ENCODE measurements at regions not wholly inside any gene's neighbourhood (a gene's known extent, or its start where the extent isn't known, plus 50 kb on each side); places are given as distances from the start of the nearest gene placed in this dataset.

DNA sequence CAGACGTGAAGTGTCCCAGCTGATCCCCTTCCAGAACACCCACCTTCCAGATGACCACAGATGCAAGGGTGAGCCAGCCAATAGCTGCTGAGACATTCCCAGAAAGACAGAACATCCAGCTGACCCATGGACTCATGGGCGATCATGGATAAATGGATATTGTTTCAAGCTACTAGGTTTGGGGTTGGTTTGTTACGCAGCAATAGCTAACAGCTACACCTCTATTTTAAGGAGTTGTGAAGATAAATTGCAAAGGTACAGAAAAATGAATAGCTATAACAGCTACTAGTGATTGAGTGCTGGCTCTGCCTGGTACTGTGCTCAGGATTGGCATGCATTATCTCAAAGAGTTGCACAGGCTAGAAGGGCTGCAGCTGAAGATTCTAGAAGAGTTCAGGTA is 122.5 kb downstream of the MIAT start:
- TF ChIP-seq POLR2A (IDR thresholded peaks at IDR 0.05) = no peak
- TF ChIP-seq, protein P1, sequence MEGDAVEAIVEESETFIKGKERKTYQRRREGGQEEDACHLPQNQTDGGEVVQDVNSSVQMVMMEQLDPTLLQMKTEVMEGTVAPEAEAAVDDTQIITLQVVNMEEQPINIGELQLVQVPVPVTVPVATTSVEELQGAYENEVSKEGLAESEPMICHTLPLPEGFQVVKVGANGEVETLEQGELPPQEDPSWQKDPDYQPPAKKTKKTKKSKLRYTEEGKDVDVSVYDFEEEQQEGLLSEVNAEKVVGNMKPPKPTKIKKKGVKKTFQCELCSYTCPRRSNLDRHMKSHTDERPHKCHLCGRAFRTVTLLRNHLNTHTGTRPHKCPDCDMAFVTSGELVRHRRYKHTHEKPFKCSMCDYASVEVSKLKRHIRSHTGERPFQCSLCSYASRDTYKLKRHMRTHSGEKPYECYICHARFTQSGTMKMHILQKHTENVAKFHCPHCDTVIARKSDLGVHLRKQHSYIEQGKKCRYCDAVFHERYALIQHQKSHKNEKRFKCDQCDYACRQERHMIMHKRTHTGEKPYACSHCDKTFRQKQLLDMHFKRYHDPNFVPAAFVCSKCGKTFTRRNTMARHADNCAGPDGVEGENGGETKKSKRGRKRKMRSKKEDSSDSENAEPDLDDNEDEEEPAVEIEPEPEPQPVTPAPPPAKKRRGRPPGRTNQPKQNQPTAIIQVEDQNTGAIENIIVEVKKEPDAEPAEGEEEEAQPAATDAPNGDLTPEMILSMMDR (IDR thresholded peaks at IDR 0.05) = no peak

Measured in adrenal gland (tissue), 5 donors.